HG03045 (cell line): ENCODE measurements at regions not wholly inside any gene's neighbourhood (a gene's known extent, or its start where the extent isn't known, plus 50 kb on each side); places are given as distances from the start of the nearest gene placed in this dataset.
"Not testable (repeated sequence)": the region's sequence is repeated elsewhere in the genome, so short reads cannot be mapped to it uniquely, and the experiment has no call there.

ENCODE experiments used
- ATAC-seq: cut with Tn5 transposase; IDR thresholded peaks from one replicate; pipeline ENCODE4 v1.9.1; 2021; ENCODE audit warnings: mild to moderate bottlenecking, moderate library complexity; ENCODE audit not compliant: unreplicated experiment

- ATAC-seq = no peak
Observed at GRCh38 chr10:23742807-23743206, 303.9 kb downstream of the OTUD1 start.

- ATAC-seq = no peak
Observed at GRCh38 chr10:23754179-23754578, 315.3 kb downstream of the OTUD1 start.

- no peak for ATAC-seq
Observed at GRCh38 chr10:23754941-23755340, 316.1 kb downstream of the OTUD1 start.

- ATAC-seq = no peak
Observed at GRCh38 chr10:23755556-23755955, 316.7 kb downstream of the OTUD1 start.

GRCh38 chr10:23768281-23768680 is 329.4 kb downstream of the OTUD1 start:
- no peak for ATAC-seq

GRCh38 chr10:23777153-23777552 is 338.3 kb downstream of the OTUD1 start:
- ATAC-seq = no peak

GRCh38 chr10:23779301-23779700 is 340.4 kb downstream of the OTUD1 start:
- ATAC-seq = no peak

GRCh38 chr10:23780331-23780730 is 341.5 kb downstream of the OTUD1 start:
- no peak for ATAC-seq

GRCh38 chr10:23786594-23786993 is 347.7 kb downstream of the OTUD1 start:
- no peak for ATAC-seq

- no peak for ATAC-seq
Observed at GRCh38 chr10:23793577-23793976, 354.7 kb downstream of the OTUD1 start.

- ATAC-seq = not testable (repeated sequence)
Observed at GRCh38 chr10:23797452-23797851, 358.6 kb downstream of the OTUD1 start.

- ATAC-seq = no peak
Observed at GRCh38 chr10:23804125-23804524, 365.2 kb downstream of the OTUD1 start.

GRCh38 chr10:23813687-23814086 is 374.8 kb downstream of the OTUD1 start:
- no peak for ATAC-seq

GRCh38 chr10:23818484-23818883 is 379.6 kb downstream of the OTUD1 start:
- ATAC-seq = no peak

- no peak for ATAC-seq
Observed at GRCh38 chr10:23820792-23821191, 381.9 kb downstream of the OTUD1 start.

GRCh38 chr10:23824822-23825221 is 384.1 kb upstream of the KIAA1217 start:
- ATAC-seq = no peak

- ATAC-seq = no peak
Observed at GRCh38 chr10:23826421-23826820, 382.5 kb upstream of the KIAA1217 start.

GRCh38 chr10:23829556-23829955 is 379.4 kb upstream of the KIAA1217 start:
- ATAC-seq = no peak

GRCh38 chr10:23834091-23834490 is 374.8 kb upstream of the KIAA1217 start:
- no peak for ATAC-seq

- ATAC-seq = no peak
Observed at GRCh38 chr10:23850631-23851030, 358.3 kb upstream of the KIAA1217 start.

GRCh38 chr10:23859598-23859997 is 349.3 kb upstream of the KIAA1217 start:
- ATAC-seq = no peak

- ATAC-seq = no peak
Observed at GRCh38 chr10:23864631-23865147, 344.2 kb upstream of the KIAA1217 start.

- not testable (repeated sequence) for ATAC-seq
Observed at GRCh38 chr10:23866985-23867384, 342.0 kb upstream of the KIAA1217 start.
